OCI-LY1 (cell line): ENCODE measurements at regions not wholly inside any gene's neighbourhood (a gene's known extent, or its start where the extent isn't known, plus 50 kb on each side); places are given as distances from the start of the nearest gene placed in this dataset.

Experiments used
- CTCF ChIP-seq: fragments of 200-600 bp; sonication (generic), shearing (Covaris generic); IDR thresholded peaks from 2 replicates; pipeline ENCODE4 v1.5.1; 2017; ENCODE audit warnings: mild to moderate bottlenecking, antibody characterized with exemption, low read length, moderate library complexity, mixed read lengths
- EZH2 ChIP-seq: fragments of 200-600 bp; sonication (generic), shearing (Covaris generic); IDR thresholded peaks from 2 replicates; pipeline ENCODE4 v1.8.0; 2017; ENCODE audit warnings: borderline replicate concordance, mixed run types, mild to moderate bottlenecking, antibody characterized with exemption, low read length, moderate library complexity, mixed read lengths

GRCh38 chr5:118165619-118166018 lies 822.7 kb downstream of the DTWD2 start:
- TF ChIP-seq CTCF (no peak), EZH2 (no peak)
